AG09319 (cell line): ENCODE measurements at regions not wholly inside any gene's neighbourhood (a gene's known extent, or its start where the extent isn't known, plus 50 kb on each side); places are given as distances from the start of the nearest gene placed in this dataset.

Source experiments
- DNase-seq: peaks from one replicate; pipeline ENCODE4 v3.0.0-alpha.2; 2010; ENCODE audit warnings: low read depth; ENCODE audit errors: extremely low read depth
- TF ChIP-seq, protein P1 (sequence below): IDR thresholded peaks from 2 replicates; pipeline ENCODE4 v1.5.1; 2011; ENCODE audit warnings: low read depth, mild to moderate bottlenecking, inconsistent platforms, low read length, moderate library complexity

DNA sequence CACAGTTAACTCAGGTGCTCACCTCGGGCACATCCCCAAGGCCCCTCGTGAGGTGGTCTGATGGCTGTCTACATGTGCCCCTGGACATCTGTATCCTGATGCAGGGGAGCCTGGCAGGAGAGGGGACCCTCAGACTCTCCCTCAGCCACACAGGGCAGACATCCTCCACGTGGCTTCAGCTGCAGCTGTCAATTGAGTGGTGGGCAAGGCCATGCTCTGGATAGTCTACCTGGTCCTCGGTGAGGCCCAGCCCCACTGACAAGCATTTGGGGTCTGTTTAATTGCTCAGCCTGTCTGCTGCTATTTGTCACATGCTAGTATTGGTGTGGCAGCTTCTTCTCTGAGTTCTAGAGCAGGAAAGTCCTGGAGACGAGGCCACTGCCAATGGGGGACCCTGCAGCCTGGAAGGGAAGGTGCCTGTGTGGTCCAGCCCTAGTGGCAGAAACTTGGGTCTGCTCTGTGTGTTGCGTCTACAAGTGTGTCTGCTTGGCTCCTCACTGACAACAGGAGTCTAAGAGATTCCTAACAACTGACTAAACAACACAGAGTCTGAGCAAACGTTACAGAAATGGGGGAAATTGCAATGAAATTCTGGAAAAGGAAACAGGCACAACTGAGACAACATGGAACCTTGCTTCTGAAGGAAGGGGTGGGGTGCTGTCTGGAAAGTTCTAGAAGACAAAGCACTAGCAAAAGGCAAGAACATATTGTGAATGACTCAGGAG, 59.3 kb upstream of the IGFBP3 start:
- TF ChIP-seq, protein P1, sequence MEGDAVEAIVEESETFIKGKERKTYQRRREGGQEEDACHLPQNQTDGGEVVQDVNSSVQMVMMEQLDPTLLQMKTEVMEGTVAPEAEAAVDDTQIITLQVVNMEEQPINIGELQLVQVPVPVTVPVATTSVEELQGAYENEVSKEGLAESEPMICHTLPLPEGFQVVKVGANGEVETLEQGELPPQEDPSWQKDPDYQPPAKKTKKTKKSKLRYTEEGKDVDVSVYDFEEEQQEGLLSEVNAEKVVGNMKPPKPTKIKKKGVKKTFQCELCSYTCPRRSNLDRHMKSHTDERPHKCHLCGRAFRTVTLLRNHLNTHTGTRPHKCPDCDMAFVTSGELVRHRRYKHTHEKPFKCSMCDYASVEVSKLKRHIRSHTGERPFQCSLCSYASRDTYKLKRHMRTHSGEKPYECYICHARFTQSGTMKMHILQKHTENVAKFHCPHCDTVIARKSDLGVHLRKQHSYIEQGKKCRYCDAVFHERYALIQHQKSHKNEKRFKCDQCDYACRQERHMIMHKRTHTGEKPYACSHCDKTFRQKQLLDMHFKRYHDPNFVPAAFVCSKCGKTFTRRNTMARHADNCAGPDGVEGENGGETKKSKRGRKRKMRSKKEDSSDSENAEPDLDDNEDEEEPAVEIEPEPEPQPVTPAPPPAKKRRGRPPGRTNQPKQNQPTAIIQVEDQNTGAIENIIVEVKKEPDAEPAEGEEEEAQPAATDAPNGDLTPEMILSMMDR: no peak; the same call in none of the 2 replicates

DNA sequence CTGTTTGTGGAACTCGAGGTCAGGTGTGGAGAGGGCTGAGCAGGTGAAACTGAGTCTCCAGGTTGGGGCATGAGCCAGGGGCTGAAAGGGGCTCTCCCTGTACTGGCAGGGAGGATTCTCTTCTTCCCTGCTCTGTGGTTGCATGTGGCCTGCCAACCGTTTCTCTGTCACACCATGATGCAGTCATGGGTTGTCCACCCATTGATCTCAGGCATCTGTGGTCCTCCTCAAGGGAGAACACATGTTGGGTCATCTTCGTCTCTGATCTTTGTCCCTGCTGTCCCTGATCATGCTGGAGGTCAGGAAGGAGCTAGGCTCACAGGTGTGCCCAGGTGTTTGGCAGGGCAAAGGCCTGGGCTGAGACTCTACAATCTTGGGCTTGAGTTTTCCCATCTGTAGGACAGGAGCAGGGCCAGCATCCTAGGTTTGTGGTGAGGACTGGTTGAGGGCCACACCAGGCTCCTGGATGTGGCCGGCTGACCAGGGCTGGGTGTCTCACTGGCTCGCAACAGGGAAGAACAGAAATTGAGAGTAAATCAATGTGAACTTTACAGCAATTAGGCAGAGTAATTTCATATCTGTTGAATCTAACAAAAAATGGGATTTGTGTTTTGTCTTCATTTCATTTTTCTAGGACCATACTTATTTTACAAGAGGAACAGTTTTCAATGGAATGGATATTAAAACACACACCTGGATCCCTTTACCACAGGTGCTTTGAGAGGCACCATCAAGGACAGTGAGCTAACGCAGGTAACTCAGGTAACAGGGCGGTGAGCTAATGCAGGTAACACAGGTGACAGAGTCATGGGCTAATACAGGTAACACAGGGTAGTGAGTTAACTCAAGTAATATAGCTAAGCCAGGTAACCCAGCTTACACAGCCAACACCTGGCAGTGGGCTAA, 58.5 kb upstream of the IGFBP3 start:
- DNase-seq: no peak
- TF ChIP-seq, protein P1: no peak

More for the DNA sequence above, 59.3 kb upstream of the IGFBP3 start:
- DNase-seq: no peak

DNA sequence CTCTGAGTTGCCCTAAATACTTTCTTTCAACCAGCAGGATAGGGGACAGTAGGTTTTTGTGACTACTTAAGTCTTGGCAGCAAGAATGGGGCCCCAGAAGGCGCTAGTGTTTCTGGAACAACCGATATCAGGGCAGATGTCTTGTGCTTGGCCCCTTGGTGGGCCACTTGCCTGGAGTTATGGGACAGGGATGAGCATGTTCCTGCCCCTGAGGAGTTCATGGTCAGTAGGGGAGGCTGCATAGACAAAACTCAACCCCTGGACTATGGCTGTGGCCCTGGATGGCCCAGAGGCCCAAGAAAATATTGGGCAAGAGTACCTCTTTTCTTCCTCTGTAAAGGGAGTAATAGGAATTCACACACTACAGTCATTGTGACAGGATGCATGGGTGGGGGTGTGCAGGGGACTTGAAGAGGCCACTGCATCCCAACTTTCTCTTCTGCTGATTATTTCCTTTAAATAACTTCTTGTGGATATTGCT, 57.7 kb upstream of the IGFBP3 start:
- DNase-seq: no peak

DNA sequence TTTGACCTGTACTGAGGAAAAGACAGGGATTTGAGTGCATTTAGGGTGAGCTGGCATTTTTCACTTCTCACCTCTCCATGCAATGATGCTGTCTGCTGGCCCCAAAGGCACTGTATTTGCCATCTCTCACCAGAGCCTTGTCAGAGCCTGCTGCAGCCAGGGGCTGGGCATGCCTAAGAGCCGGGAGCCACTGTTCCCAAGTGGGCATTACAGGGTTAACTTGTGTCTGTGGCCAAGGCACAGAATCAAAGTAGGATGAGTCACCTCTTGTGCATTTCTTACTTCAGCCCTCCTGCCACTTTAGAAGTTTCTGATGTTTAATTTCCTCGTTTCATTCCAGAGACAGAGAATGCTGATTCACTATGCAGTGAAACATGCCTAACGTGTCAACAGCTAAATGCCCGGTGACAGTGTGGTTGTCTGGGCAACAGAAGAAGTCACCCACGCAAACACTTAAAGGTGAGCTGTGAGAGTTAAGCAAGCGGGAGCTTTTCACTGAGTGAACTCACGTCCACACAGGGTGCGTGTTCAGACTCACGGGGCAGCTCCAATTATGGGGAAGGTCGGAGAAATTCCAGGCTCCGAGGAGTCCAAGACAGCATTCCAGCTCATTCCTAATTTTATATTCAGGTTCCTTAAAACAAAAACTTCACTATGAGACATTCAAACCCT, 57.1 kb upstream of the IGFBP3 start:
- TF ChIP-seq, protein P1: no peak
- peak; percentile 86 for DNase-seq

More for the DNA sequence above, 57.7 kb upstream of the IGFBP3 start:
- TF ChIP-seq, protein P1: no peak

DNA sequence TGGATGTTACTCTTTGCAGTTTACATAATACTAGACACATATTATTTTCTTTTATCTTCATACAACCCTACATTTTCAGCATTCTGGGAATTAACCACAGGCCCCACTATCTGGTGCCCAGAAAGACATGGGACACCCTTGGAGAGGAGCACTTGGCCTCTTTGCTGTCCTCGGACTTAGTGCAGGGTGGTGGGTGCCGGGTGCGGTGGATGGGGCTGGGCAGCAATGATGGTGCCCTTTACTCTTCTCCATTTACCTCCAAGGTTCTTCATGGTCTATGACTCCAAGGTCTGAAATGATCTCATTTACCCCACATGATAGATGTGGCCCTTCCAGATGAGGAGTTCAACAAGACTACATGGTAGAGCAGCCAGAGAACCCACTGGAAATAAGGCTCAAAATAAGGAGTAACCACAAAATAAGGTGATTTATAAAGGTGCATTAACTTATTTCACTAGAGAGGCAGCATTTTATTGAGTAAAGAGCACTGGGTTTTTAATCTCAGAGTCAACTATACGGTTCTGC, 56.2 kb upstream of the IGFBP3 start:
- TF ChIP-seq, protein P1: no peak

DNA sequence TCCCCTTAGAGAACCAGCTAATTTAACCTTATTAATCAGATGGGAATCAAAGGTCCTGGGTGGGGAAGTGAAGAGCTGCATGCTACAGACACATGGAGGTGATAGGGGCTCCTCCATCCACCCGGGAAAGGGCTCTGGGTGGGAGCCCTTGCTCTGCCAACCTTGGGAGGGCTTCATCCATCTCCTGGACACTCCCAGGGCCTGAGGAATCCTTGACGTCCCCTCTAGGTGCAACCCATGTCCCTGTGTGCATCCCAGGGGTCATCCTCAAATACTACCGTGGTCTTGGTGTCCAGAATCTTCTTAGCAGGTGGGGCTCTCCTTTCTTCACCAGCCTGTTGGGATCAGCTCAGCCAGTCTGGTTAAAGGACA, 55.4 kb upstream of the IGFBP3 start:
- no peak for DNase-seq
- TF ChIP-seq, protein P1: no peak

More for the DNA sequence above, 56.2 kb upstream of the IGFBP3 start:
- no peak for DNase-seq
